ENCODE measurements at regions not wholly inside any gene's neighbourhood (a gene's known extent, or its start where the extent isn't known, plus 50 kb on each side); places are given as distances from the start of the nearest gene placed in this dataset.

DNA sequence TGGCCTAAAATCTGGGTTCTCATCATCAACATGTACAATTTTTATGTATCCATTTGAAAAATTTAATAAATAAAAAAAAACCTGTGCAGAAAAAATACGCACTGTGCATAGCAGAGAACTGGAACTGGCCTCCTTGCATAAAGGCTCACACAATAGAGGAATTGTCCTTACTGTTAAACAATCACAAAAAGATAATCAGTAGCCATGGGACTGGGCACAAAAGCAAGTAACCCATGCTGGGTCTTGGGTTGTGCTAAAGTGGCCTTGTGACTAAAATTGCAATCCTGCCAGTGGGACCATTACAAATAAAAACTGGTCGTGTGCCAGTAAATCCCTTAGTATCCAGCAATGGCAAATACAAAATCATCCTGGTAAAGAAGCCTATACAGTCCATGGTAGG, 1646.6 kb downstream of the MAT2B start:
- DNase-seq, result no peak

DNA sequence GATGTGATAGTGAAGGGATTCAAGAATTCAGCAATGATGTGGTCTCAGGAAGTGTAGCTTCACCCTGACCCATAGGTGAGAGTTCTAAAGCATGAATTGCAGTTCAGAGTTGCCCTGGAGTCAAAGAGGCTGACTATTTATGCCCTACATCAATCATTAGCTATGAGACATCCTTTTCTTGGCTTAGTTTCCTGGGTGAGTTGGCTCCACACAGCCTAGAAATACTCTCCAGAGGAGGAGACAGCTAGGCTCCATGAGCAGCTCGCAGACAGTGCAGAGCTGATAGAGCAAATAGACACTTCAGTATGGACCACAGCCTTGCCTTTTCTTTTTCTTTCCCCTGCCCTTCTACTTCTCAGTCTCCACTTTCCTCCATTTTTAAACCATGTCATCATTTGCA, 1651.8 kb downstream of the MAT2B start:
- DNase-seq, result no peak

DNA sequence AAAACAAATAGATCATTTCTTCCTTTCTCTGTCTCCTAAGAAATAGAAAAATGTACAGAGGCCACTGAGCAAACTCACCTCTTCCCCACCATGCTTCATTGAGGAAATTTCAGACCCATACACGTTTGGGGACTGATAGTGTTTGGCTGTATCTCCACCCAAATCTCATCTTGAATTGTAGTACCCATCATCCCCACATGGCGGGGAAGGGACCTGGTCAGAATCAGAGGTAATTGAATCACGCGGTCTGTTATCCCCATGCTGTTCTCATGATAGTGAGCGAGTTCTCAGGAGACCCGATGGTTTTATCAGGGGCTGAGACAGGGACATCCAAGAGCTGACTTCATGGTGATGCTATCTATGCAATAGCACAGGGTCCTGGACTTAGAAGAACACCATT, 1655.8 kb downstream of the MAT2B start:
- DNase-seq, result no peak

DNA sequence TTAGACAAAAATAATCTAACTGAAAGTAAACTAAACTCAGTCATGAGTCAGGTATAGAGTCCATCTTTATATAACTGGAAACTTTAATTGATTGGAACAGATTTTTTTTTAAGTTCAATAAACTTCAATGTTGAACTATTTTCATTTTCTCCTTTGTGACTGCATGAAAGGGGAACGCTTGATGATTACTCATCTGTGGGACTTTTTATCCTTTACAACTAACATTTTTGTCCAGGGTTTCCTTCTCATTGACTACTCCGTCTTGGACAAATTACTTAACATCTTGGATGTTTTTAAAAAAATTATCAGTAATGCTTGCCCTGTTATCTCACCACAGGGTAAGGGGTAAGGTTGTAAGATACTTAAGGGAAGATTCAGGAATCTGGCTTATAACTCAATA, 1658.4 kb downstream of the MAT2B start:
- no peak for DNase-seq

DNA sequence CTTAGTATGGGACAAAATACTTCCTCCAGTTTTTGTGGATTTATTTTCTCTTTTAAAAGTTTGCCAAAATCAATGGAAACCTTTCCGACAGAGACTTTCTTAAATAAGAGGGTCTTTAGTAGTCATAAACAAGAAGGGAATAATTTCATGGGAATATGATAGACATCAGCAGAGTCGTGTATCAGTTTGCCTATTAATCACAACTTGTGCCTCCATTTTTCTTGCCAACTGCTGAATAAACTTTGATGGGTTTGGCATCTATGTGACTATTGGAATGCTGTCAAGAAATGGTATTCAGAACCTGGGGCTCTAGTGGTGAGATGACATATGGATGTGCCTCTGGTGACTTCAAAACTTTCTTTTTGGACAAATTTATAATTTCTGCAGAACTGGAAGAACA, 1668.2 kb downstream of the MAT2B start:
- DNase-seq, result no peak

DNA sequence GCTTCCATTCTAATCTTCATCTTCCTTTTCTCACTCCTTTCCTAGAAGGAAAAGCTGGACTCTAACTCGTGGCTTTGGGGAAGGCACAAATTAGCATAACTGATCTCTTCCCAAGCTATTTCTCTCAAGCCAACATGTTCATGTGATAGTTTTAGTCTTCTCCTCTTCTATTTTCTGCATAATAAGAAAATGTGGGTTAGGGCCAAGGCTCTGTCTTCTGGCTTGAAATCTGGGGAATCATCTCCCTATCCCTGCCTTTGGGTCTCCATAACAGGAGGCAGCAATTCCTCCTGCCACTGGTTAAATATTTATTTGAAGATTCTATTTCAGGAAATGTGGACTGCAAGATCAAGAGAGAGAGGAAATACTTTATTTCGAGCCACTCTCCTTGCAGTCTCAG, 1669.6 kb downstream of the MAT2B start:
- DNase-seq, result no peak

DNA sequence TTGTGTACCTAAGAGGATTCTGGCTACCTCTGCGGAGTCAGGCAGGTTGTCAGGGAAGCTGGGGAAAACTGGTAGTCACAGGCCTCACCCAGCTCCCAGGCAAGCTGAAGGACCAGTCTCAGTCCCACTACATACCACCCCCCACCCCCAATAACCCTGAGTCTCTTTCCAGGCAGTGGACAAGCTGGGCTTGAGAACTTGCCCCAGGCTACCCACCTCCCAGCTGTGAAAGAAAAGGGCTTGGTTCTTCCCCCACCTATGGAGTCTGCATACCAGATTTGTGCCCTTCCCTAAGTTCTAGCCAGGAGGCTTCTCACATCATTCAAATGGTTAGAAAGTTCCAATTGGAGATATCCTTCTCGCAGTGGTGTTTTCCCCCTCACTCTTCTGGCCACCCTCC, 1678.8 kb downstream of the MAT2B start:
- DNase-seq, result no peak

DNA sequence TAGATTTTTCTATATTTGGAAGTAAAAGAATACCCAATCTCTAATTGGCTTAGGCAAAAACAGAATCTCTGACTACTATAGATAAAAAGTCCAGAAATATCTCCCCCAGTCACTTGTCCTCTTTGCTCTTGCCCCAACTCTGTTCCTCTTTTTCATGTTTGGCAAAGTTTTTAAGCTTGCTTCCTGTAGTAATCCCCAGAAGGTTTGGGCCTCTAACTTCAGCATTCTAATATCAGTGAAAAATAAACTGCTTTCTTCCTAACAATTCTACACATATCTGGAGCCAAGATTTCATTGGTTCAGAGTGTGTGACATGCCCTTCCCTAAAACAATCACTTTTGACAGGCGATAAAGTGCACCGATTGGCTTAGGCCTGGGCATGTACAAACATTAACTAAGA, 1680.3 kb downstream of the MAT2B start:
- DNase-seq, result no peak

DNA sequence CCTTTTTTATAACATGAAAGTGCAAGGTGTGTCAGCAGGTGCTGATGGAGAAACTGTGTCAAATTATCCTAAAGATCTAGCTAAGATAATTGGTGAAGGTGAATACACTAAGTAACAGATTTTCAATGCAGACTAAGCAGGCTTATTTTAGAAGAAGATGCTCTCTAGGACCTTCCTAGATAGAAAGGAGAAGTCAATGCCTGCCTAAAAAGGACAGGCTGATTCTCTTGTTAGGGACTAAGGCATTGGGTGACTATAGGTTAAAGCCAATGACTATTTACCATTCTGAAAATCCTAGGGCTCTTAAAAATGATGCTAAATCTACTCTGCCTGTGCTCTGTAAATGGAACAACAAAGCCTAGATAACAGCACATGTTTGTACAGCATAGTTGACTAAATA, 1682.4 kb downstream of the MAT2B start:
- no peak for DNase-seq

DNA sequence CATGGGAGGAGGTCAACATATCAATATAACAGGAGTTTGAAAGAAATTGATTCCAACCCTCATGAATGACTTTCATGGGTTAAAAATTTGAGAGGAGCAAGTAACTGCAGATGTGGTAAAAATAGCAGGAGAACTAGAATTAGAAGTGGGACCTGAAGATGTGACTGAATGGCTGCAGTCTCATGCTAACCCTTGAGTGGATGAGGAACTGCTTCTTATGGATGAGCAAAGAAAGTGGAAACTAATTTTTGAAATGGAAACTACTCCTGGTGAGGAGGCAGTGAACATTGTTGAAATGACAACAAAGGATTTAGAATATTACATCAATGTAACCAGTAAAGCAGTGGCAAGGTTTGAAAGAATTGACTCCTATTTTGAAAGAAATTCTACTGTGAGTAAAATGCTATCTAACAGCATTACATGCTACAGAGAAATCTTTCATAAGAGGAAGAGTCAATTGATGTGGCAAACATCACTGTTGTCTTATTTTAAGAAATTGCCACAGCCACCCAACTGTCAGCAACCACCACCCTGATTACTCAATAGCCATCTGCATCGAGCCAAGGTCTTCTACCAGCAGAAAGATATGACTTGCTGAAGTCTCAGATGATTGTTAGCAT, 1683.2 kb downstream of the MAT2B start:
- no peak for DNase-seq

DNA sequence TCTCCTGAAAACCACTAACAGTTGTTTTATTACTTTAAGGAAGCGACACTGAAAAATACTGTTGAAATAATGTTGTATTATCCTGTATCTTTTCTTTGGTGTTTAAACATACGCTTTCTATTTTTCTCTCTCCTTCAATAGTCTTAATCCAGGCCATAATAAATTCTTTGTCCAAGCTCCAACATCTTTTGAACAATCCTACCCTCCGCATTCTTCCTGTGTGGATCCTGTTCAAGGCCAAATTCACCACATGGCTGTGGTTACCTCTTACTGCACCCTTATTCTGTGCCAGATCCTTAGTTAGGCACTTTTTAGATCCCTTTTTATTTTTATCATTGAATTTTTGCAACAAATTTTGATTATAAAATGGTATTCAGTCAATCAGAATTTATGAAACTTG, 1691.5 kb downstream of the MAT2B start:
- DNase-seq, result no peak

DNA sequence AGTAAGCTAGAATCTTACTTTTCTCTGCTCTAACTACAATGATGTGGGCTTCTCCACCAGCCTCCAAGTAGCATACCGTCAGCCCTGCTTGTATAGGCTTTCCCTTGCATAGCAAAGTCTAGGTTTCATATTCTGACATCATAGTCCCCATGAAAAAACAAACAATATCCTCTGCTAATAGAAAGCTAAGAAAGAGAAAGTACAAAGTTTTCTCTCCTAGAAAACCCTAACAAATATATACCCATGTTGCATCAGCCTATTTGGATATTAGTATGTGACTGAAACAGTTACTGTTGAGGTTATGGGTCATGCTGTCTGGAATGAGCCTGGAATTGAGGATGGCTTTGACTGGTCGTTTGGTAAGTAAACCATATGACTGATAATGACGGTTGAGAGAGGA, 1696.0 kb downstream of the MAT2B start:
- no peak for DNase-seq

DNA sequence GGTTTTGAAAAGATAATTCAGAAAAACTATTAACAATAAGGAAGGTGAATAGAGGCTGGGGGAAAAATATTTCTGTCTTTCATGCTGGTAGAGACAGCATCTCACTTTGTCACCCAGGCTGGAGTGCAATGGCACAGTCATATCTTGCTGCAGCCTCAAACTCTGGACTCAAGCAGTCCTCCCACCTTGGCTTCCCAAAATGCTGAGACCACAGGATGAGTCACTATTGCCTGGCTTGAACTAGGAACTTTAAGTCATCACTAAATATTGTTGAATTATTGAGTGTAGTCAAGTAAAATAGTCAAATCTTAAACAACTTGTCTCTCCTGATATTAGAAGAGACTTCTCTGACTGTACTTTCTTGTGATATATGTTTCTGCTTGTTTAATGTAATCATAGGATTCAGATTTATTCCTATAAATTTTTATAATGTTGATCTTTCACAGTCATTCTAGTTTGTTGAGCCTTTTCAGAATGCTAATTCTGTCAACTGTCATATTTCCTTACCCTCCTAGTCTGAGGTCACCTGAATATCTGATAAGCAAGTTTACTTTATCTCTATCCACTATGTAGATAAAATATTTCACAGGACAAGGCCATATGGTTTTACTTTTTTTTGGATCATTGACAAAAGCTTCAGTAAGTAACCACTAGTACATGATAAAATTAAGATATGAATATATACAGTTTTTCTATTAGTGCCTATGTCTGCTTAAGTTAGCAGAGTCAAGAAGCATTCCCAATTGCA, 1696.5 kb downstream of the MAT2B start:
- DNase-seq, result no peak

DNA sequence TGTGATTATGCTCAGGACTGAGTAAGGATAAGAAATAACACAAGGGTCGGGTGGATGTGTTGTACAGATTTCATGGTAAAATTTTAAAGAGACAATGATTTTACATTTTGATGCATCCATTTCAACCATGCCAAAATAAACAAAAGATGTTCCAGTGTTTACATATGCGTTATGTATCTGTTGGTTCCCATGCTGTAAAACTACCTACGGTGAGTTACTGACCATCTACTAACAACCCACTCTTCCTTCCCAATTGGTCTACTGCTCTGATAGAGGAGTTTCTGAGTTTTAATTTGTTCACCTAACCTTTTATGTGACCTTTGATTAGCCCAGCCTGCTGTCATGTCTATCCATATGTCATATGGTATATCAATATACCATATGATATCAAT, 1697.1 kb downstream of the MAT2B start:
- DNase-seq, result no peak

DNA sequence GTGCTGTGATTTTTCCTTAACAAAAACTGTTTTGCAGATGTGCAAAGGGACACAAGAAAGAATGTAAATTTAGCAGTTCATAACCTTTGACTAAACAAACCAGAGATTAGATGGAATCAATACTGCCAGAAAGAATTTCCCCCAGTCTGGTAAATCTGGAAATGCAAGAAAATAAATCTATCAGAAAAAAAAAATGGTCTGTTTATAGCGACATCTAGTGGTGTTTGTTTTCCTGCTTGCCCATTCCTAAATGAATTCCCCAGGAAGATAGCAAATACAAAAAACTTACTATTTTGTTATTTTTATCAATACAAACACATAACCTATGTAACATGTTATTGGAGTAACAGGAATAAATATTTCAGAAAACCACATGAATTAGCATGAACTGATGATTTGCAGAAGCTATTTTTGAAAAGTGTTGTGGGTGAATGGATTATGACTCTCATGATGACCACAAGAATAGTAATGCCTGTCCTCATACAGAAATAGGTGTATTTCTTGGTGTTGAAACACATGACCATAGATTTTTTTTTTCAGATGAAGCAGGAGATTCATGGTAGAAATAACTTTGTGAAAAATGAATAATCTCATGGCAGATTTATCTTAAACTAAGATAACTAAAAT, 1703.8 kb downstream of the MAT2B start:
- DNase-seq, result peak; percentile 1

DNA sequence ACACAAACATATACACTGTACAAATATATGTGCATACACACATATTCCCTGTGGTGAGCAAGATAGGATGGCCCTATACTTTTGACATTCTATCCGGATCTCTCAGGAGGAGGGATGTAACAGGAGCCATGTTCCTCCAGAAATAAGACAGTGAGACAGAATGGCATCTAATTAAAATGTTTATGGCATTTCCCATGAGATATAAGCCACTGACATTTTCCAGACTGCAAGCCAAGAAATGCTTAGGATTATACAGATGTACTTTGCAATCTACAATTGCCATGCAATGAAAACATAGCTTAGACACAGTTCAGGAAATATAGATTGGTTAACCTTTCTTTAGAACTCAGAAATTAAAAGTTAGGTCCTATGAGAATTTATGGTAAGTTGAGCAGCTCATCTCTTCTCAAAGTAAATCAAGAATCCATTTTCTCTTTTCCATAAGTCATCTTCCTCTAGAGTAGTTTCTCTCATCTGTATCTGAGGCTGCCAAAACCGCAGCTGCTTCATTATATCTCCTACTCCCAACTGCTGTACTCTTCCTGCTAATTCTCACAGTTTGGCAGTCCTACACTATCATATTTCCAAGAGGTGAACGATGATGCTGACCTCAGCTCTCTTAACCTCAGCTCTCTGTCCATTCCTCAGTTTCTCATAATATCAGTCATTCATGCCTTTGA, 1719.1 kb downstream of the MAT2B start:
- no peak for DNase-seq

DNA sequence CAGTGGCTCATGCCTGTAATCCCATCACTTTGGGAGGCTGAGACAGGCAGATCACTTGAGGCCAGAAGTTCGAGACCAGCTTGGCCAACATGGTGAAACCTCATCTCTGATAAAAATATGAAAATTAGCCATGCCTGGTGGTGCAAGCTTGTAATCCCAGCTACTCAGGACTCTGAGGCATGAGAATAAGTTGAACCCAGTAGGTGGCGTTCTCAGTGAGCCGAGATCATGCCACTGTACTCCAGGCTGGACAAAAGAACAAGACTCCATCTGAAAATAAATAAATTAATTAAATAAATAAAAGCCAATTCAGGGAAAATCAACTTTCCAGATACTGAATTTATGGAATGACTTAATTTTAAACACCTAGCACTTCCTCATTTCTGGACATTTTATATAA, 1722.1 kb downstream of the MAT2B start:
- DNase-seq, result no peak

DNA sequence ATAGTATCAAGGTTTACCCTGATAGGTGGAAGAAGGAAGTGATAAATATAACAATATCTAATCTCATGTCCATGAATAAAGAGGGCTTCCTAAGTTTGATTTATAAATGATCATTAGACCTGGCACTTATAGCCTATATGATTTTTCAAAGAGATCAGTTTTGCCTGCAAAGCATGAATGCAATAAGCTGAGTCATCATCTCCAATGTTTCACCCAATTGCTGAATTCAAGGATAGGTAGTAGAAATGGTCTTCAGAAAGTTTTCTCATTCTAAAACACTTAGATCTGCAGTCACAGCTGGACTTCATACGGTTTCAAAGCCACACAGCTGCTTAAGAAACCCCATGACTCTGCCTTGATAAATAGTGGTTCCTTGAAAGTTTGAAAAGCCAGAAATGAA, 1722.8 kb downstream of the MAT2B start:
- no peak for DNase-seq

DNA sequence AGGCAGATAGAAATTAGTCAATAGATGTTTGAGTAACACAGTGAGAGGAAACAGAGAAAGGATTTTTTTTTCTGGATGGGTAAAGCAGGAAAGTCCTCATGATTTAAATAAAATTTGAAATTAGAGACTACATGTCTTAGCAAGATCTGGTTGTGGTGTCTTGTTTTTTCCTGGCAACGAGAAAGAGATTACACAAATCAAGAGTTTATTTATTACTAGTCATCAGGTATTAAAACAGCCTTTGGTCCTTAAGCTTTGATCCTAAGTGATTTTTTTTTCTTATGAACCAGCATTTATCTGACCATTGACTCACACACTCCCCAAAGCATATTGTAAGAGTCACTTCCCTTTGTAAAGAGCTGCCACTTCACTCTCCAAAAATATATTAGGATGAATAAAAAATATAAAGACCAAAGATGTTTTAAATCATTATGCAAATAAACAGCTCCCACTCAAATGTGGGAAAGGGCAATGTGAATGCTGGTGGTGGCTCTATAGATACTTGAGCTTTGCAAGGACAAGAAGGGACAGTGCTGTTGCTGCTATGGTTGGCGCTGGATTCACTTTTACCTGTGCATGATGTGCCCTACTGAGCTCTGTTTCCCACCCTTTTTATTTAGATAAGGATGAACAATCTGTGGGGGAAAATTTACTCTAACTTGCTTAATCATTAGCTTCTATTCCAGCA, 1726.5 kb downstream of the MAT2B start:
- no peak for DNase-seq

DNA sequence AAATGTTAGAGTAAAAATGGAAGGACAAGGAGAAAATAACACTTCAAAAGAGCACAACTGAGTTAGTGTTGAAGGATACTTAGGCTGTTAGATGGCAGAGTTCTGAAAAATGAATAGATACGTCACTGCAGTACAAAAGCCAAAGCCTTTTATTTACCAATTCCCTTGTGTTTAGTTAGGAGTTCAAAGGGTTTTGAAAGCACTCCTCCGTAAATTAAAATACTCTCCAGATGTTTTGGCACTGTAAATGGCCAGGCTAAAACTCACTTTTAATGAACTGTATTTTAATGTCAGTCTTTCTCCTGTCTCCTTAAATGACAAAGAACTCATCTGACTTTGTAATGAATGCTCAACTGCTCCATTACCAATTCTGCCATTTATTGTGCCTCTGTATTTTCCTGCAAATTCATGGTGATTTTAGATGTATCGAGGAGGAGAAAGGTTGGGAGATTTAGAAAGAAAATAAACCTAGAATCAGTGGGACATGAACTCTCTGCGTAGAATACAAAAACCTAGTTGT, 1727.2 kb downstream of the MAT2B start:
- no peak for DNase-seq

DNA sequence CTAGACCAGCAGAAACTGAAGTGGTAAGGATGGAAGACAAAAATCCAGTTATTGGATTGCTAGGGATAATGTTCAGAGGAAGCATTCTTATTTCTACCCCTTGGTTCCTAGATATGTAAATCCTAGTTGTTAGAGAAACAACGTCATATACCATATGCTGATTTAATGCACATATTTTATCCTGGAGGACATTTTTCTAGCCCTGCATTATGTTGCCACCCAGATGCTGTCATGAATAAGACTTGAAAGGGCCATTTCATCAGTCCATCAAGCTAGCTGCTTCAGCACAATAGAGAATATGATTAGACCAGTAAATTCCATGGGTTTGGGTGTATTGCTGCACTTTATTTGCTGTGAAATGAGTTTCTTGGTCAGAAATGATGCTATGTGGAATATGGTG, 1736.4 kb downstream of the MAT2B start:
- no peak for DNase-seq

DNA sequence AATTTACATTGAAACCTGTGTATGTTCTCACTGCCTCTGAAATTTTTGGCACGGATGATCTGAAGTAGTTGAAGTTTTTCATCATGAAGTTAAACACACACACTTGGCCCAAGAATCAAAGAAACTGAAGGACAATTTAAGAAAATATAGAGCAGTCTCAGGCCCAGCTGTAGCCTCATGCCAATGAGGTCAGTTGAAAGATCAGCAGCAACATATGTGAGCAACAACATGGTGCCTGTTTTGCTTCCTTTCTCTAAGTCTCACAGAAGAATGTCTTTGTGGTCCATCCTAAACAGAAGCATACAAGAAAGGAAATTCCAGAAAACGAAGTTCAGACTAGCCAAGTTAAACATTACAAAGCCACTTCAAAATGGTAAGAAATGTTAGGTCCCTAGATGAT, 1737.2 kb downstream of the MAT2B start:
- DNase-seq, result no peak

DNA sequence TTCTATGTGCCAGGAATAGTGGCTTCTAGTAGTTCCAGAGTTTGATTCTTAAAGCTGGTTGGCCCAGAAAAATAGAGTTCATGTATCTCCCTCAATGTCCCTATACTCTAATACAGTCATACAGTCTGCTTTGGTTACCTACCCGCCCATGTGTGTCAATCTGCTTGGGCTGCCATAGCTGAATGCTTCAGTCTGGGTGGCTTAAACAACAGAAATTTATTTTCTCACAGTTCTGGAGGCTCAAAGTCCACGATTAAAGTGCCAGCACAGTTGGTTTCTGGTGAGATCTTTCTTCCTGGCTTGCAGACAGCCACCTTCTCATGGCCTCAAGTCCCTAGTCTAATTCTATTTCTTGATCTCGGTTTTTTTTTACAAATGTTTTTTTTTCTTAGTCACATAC, 1739.0 kb downstream of the MAT2B start:
- DNase-seq, result no peak

Data from activated CD4-positive, alpha-beta T cell treated with anti-CD3 and anti-CD28 coated beads, Interleukin-10, Interleukin-2, amounts not matched to agents 100 ng/mL and 50 ng/mL, durations not matched to agents 16 hours and 8 hours (primary cell).